HG03439 (cell line): ENCODE measurements at regions not wholly inside any gene's neighbourhood (a gene's known extent, or its start where the extent isn't known, plus 50 kb on each side); places are given as distances from the start of the nearest gene placed in this dataset.
"Not testable (repeated sequence)": the region's sequence is repeated elsewhere in the genome, so short reads cannot be mapped to it uniquely, and the experiment has no call there.

Source experiments
- ATAC-seq: cut with Tn5 transposase; IDR thresholded peaks from one replicate; pipeline ENCODE4 v1.9.1; 2021; ENCODE audit warnings: mild to moderate bottlenecking, moderate library complexity; ENCODE audit not compliant: unreplicated experiment

- no peak for ATAC-seq
Measured at GRCh38 chrX:40258909-40259308, 161.2 kb upstream of the BCOR start.

DNA sequence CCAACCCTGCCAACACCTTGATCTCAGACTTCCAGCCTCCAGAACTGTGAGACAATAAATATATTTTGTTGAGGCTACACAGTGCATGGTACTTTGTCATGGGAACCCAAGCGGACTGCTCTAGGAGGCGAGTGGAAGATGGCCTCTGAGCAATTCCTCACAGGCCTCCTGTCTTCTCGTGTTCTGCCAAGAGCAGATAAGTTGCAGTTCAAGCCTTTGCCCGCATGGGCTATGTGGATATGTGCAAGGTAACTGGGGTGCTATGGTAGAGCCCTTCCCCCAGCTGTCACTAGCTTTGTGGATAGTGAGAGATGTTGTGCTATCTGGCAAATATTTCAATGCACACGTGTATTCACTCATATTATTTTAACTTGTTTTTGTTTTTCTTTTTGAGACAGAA lies 156.0 kb upstream of the BCOR start:
- ATAC-seq = no peak

GRCh38 chrX:40249582-40249981 lies 151.8 kb upstream of the BCOR start:
- no peak for ATAC-seq

DNA sequence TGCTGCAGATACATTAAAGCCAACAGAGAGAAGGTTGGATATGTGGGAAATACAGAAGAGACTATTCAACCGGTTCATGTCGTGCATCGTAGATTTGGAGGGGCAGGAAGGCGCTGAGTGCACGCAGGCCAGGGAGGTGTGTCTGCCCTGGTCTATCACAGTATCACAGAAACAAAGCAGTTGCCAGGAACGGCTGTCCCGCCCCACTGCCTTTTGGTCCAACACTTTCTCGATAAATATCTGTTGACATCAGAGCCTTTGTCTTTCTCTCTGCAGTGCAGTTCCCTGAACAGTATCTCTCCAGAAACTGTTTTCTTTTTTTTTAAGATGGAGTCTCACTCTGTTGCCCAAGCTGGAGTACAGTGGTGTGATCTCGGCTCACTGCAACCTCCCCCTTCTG lies 151.1 kb upstream of the BCOR start:
- ATAC-seq = no peak

DNA sequence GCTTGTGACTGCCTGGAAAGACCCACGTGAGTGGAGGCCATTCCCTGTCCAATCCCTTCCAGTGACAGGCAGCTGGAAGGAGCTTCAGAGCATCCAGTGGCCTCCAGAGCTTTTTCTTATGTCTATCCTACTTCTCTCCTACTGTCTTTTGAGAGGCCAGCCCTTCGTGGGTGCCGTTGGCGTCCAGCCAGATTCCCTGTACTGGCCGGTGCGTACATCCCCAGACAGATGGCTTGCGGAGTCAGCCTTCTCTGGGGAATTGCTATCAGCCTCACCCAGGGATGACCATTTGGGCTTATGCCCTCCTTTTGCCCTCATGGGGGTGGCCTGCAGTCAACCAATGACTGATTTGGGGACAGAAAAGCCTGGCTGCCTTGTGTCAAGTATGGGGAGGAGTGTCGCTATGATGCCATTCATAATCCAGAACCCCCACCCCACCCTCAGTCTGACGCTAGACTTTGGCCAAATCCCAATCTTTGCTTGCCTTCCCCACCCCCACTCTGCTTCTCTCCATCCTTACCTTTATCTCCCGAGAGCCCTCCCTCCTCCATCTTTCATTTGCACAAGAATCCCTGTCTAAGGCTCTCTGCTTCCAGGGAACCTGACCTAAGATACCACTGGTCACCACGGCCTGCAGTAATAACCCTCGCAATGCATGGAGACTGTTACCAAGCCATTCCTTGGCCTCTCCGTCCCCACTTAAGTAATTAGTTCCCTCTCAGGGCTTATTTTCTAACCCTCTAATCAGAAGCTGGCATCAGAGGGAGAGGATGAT lies 150.3 kb upstream of the BCOR start:
- ATAC-seq = no peak

DNA sequence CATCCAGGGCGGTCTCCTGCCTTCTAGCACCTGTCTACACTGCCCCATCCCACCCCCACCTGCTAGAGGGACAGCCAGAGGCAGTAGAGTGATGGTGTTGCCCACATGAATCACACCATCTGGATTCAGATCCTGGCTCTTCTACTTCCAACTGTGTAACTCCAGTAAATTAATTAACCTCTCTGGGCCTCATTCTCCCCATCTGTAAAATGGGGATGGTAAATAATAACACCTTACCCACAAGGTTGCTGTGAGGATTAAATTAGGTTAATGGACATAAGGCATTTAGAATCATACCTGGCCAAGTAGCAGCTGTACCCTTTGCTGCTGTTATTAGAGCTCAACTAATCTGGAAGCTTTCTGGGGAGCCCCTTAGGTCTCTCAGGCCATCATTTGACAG lies 149.6 kb upstream of the BCOR start:
- no peak for ATAC-seq

GRCh38 chrX:40245488-40246071 lies 147.8 kb upstream of the BCOR start:
- no peak for ATAC-seq

DNA sequence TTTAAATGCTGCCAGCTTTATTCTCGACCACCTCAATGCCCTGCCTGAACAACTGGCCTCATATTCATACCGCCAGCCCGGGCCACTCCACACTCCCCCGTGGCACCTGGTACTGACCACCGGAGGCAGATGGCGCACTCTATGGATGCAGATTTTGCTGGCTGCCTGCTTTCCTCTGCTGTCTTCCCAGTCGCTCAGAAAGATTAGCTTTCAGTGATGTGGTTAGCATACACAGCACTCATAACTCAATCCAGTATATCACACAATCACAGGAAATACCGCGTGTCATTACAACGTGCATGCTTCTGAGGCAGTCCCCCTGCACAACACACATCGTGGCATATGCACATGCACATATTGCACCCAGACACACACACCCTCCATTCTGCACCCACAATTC lies 147.2 kb upstream of the BCOR start:
- ATAC-seq = no peak

DNA sequence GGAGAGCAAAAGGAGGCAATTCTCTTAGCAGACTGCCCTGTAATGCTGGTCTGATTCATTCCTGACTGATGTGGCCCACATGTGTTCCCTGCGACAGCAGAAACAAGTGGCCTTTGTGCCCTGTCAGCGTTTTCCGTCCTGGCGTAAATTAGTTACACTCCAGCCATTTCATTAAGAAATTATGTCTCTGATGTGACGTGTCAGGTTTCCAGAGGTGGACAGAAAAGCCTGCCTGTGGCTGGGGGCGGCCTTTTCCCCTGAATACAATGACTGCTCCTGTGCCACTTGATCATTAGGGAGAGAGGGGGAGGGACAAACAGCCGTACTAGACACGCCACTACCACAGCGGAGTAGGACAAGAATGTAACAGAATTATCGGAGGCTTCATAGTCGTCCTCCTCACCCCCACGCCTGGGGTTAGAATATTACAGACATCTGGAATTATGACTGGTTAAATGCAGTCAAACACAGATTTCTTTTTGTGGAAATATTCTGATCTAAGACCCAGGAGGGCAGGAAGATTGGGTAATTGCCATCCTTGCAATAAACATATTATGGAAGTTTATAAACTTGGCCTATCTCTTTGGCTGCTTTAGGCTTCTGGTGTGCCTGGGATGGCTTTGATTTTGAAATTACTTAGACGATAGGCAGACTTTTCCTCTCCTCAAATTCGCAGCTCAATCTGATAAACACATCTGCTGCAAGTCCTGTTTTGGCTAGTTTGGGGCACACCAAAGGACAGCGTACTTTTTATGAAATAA lies 146.2 kb upstream of the BCOR start:
- ATAC-seq = no peak

GRCh38 chrX:40240844-40241243 lies 143.1 kb upstream of the BCOR start:
- ATAC-seq = no peak

- no peak for ATAC-seq
Measured at GRCh38 chrX:40237731-40238178, 140.0 kb upstream of the BCOR start.

DNA sequence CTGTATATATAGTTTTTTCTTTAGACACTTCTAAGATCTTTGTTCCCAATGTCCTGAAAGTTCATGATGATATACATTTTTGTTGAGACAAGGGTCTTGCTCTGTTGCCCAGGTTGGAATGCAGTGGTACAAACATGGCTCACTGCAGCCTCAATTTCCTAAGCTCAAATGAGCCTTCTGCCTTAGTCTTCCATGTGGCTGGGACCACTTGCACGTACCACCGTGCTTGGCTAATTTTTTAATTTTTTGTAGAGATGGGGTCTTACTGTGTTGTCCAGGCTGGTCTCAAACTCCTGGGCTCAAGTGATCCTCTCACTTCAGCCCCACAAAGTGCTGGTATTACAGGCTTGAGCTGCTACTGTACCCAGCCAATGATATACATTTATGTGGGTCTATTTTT lies 132.9 kb upstream of the BCOR start:
- no peak for ATAC-seq

DNA sequence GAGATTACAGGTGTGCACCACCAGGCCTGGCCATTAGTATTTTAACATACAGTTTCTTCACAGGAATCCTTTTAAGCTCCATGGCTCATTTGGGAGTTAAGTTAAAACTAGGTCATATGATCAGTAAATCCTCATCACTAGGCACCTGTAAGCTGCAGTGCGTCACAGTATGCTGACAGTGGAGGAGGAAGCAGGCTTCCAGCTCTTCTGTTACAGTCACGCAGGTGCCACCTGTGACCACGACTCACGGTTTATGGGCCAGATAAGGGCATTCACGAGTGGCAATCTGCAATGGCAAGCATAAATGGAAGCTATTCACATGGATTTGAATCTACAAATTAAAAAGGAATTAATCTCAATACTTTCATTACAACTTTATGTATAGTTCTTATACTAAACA lies 129.4 kb upstream of the BCOR start:
- no peak for ATAC-seq

- no peak for ATAC-seq
Measured at GRCh38 chrX:40224658-40225057, 126.9 kb upstream of the BCOR start.

- ATAC-seq = not testable (repeated sequence)
Measured at GRCh38 chrX:40222612-40223011, 124.9 kb upstream of the BCOR start.

DNA sequence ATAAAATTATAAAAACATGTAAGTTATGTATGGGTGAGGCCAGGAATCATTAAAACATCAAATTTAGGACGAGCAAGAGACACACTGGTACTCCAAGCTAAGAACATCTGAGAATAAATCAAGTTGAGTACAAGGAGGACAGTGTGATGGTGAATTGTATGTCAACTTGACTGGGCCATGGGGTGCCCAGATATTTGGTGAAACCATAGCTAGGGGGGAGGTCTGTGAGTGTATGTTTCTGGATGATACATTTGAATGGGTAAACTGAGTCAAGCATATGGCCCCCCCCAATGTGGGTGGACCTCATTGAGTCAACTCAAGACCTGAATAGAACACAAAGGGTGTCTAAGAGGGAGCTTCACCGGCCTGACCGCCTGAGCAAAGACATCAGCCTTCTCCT lies 115.3 kb upstream of the BCOR start:
- ATAC-seq = no peak

GRCh38 chrX:40209951-40210617 lies 112.3 kb upstream of the BCOR start:
- ATAC-seq = no peak

DNA sequence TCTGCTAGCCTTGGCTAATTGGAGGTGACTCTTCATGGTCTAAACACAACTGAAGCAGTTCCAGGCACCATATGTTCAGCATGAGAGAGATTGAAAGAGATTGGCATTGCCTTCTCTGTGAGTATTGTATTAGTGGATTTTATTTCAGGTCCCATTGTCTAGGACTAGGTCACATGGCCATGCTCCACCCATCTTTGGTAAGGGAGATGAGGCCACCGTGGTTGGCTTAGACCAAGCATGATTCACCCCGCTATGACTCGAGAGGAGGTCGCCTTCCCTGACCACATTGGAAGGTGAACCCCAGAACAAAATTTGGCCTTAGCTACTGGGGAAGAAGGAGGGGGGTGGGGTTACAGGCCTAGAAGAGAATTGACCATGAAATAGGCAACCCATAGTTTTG lies 109.9 kb upstream of the BCOR start:
- no peak for ATAC-seq

- no peak for ATAC-seq
Measured at GRCh38 chrX:40205471-40205870, 107.7 kb upstream of the BCOR start.

DNA sequence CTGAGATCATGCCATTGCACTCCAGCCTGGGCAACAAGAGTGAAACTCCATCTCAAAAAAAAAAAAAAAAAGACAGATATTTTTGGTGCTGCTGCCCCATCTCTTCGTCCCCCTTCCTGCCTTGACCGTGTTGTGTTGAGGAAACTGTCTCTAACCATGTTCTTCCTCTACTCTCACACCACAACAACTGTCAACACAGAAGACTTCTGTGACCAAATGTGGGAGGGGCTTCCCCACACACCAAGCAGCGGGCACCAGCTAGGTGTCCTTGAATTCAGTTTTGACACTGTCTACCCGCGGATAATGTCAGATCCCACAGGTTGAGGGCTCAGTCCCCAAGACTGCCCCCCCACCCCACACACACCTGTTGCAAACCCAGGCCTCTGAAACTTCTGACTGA lies 104.7 kb upstream of the BCOR start:
- ATAC-seq = no peak

GRCh38 chrX:40201329-40201885 lies 103.6 kb upstream of the BCOR start:
- peak; percentile 87 for ATAC-seq
